AG04450 (cell line): ENCODE measurements at regions not wholly inside any gene's neighbourhood (a gene's known extent, or its start where the extent isn't known, plus 50 kb on each side); places are given as distances from the start of the nearest gene placed in this dataset.

Source experiments
- CTCF ChIA-PET: fragments of 300-600, 350-600 bp; formaldehyde crosslinking; extraction: SDS; loops from one replicate; lab custom pipeline; 2022; ENCODE audit warnings: antibody characterized with exemption, inconsistent platforms; lab: Charles Lee
- POLR2A ChIA-PET: fragments of 350-600 bp; formaldehyde crosslinking; extraction: SDS; loops from one replicate; lab custom pipeline; 2021; ENCODE audit warnings: antibody characterized with exemption, inconsistent platforms; lab: Yijun Ruan, JAX
- DNase-seq: peaks from one replicate; pipeline ENCODE4 v3.0.0-alpha.2; 2011; ENCODE audit warnings: low read depth, low spot score
- H3K27ac ChIP-seq: one replicate; pipeline ENCODE4 v1.5.1; 2012; ENCODE audit warnings: low read depth, low read length, control low read depth
- H3K27me3 ChIP-seq: one replicate; pipeline ENCODE4 v1.6.0; 2012; ENCODE audit warnings: low read length; ENCODE audit not compliant: control insufficient read depth, insufficient read depth
- H3K4me3 ChIP-seq: 2 replicates; pipeline ENCODE4 v1.5.1; 2011; ENCODE audit warnings: mild to moderate bottlenecking, low read depth, low read length, control low read depth
- H3K9me3 ChIP-seq: 2 replicates; pipeline ENCODE4 v1.5.1; 2012; ENCODE audit warnings: low read length; ENCODE audit not compliant: control insufficient read depth, insufficient read depth
- CTCF ChIP-seq: IDR thresholded peaks from 2 replicates; pipeline ENCODE4 v1.5.1; 2011; ENCODE audit warnings: low read depth, low read length, control low read depth, inconsistent platforms

GRCh38 chr10:50981904-50982303 lies 92.4 kb upstream of the PRKG1 start:
- no peak overlapping the region for H3K27ac ChIP-seq
- no peak for DNase-seq
- no peak for TF ChIP-seq CTCF
- H3K27me3 ChIP-seq = no peaks in the 10 kb centered on the region
- ChIA-PET POLR2A (no interaction called here), CTCF (interaction anchor here (1.4 kb wide), 1 partner anchor 44 kb away, joined by 3 read pairs; no protein-coding TSS in a partner anchor)
- H3K4me3 ChIP-seq = no peak overlapping the region
- H3K9me3 ChIP-seq = no peaks in the 10 kb centered on the region

GRCh38 chr10:50982989-50983388 lies 91.3 kb upstream of the PRKG1 start:
- no peak for TF ChIP-seq CTCF
- Histone ChIP-seq H3K27me3 (no peaks in the 10 kb centered on the region), H3K27ac (no peak overlapping the region), H3K9me3 (no peaks in the 10 kb centered on the region), H3K4me3 (no peak overlapping the region)
- DNase-seq = no peak
- ChIA-PET POLR2A (interaction anchor here (0.6 kb wide), 1 partner anchor 32 kb away, joined by 3 read pairs; no protein-coding TSS in a partner anchor), CTCF (interaction anchor here (1.4 kb wide), 2 partner anchors 45 to 1325 kb away, joined by 3 to 4 read pairs; no protein-coding TSS in a partner anchor)

- DNase-seq = no peak
- Histone ChIP-seq H3K27me3 (no peaks in the 10 kb centered on the region), H3K27ac (no peak overlapping the region), H3K4me3 (no peak overlapping the region), H3K9me3 (no peaks in the 10 kb centered on the region)
- ChIA-PET CTCF (no interaction called here), POLR2A (no interaction called here)
- no peak for TF ChIP-seq CTCF
Measured at GRCh38 chr10:50987934-50988333, 86.4 kb upstream of the PRKG1 start.

GRCh38 chr10:50988792-50989191 lies 85.5 kb upstream of the PRKG1 start:
- Histone ChIP-seq H3K27ac (no peak overlapping the region), H3K27me3 (no peaks in the 10 kb centered on the region), H3K4me3 (no peak overlapping the region), H3K9me3 (no peaks in the 10 kb centered on the region)
- ChIA-PET CTCF (interaction anchor here (1.0 to 1.6 kb wide), 3 partner anchors 1225 to 1501 kb away, joined by 4 to 7 read pairs (median 4); no protein-coding TSS in a partner anchor), POLR2A (no interaction called here)
- peak; percentile 50 for TF ChIP-seq CTCF
- DNase-seq = no peak

- peak; percentile 70 for DNase-seq
- no peaks in the 10 kb centered on the region for H3K27me3 ChIP-seq
- H3K9me3 ChIP-seq = no peaks in the 10 kb centered on the region
- ChIA-PET CTCF (interaction anchor here (0.7 kb wide), 1 partner anchor 53 kb away, joined by 3 read pairs; no protein-coding TSS in a partner anchor), POLR2A (interaction anchor here (1.6 kb wide), 1 partner anchor 10 kb away, joined by 9 read pairs; no protein-coding TSS in a partner anchor)
- TF ChIP-seq CTCF = no peak
- H3K27ac ChIP-seq = peak overlapping the region; percentile 92
- H3K4me3 ChIP-seq = peak overlapping the region; percentile 80
Measured at GRCh38 chr10:50990568-50991455, 83.5 kb upstream of the PRKG1 start.
